UCSD-AML1 (cell line): ENCODE measurements at regions not wholly inside any gene's neighbourhood (a gene's known extent, or its start where the extent isn't known, plus 50 kb on each side); places are given as distances from the start of the nearest gene placed in this dataset.
"Not testable (repeated sequence)": the region's sequence is repeated elsewhere in the genome, so short reads cannot be mapped to it uniquely, and the experiment has no call there.

Experiments used
- DNase-seq: peaks from one replicate; lab custom pipeline; 2025; ENCODE audit not compliant: unreplicated experiment; lab: John Stamatoyannopoulos, UW

DNA sequence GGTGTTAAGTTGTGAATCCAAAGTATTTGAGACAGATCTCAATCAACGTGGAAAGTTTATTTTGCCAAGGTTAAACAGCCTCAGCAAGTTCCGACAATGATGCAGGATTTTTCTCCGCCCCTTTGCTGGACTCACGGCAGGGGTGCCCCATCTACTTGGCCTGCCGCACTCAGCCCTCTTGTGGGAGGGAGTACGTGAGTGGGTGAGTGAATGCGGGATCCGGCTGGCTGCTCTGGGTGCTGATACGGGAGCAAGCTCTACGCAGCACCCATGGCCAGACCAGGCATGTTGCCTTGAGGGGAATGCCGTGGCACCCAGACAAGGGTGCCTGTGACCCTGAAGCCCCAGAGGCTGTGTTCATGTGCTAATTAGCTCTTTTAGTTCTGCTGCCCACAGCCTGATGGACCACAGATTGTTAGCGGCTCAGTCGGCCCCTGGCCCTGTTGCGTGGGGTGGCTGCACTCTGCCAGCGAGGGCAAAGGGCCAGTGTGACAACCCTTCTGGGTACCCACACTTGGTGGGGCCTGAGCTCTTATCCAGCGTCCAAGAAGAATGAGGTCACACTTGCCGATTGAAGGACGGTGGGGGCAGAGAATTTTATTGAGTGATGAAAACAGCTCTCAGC lies 81.2 kb upstream of the FAM153A start:
- DNase-seq, result not testable (repeated sequence)

GRCh38 chr5:177857642-177858200 lies 75.0 kb upstream of the FAM153A start:
- not testable (repeated sequence) for DNase-seq

- not testable (repeated sequence) for DNase-seq
Measured at GRCh38 chr5:177856474-177856873, 73.8 kb upstream of the FAM153A start.

- not testable (repeated sequence) for DNase-seq
Measured at GRCh38 chr5:177847914-177848313, 65.2 kb upstream of the FAM153A start.

DNA sequence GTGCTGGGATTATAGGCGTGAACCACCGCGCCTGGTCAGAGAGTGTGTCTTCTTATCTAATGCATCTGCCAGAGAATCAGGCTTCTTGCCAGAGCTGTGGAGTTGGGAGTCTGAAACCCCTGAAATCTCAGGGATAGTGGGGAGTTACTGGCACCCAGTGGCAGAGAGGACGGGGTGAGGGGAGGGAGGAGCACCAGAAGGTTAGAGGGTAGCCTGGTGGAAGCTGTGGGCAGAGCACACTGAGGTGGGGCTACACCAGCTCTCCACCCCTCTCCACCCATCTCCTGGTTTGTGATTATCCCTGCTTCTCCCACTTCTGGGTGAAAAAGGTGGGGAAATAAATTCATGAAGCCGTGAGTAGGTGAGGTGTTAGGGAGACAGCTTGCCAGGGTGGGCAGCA lies 63.9 kb upstream of the FAM153A start:
- not testable (repeated sequence) for DNase-seq

DNA sequence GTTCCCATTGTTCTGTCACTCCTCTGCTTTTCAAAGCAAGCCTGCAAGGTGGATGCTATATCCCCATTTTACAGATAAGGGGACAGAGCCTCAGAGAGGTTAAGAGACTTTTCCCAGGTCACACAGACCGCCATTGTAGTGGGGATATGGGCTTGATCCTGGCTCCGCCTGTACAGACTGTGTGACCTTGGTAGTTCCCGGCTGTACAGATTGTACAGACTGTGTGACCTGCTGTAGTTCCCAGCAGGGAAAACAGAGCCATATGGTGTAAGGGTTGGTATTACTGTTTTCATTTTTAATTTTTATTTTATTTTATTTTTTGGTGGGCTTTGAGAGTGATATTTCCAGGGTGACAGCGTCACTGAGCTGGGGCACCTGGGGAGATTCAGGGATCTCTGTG lies 63.2 kb upstream of the FAM153A start:
- DNase-seq, result not testable (repeated sequence)

DNA sequence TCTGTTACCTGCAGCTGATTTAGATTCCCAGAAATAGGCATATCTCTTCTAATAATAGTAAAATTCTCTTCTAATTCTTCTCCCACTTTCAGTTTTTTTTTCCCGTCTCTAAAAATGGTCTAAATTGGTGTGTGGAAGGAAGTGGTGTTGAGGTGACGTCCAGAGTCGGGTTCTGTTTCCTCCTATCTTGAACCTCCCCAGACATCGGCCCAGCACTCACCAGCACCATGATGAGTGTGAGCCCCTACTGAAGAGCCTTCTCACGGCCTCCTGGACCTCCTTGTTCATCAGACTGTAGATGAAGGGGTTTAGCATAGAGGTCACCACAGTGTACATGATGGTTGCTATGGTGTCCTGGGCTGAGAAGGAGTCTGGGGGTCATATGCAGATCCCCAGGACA lies 53.5 kb upstream of the FAM153A start:
- DNase-seq, result not testable (repeated sequence)
